Ovary (tissue), 3 donors: ENCODE measurements at regions not wholly inside any gene's neighbourhood (a gene's known extent, or its start where the extent isn't known, plus 50 kb on each side); places are given as distances from the start of the nearest gene placed in this dataset.

Experiments used
- CTCF ChIP-seq, 3 donors: fragments of 450-650 bp in 2 of 3; fragments of 200-600 bp in 1 of 3; IDR thresholded peaks; one replicate each; pipeline versions ENCODE4 v1.5.1 to v1.8.0; 2016 to 2022; ENCODE audit warnings: antibody characterized with exemption in 3 of 3, mild to moderate bottlenecking in 1 of 3
- POLR2A ChIP-seq: fragments of 450-650 bp; IDR thresholded peaks from one replicate; pipeline ENCODE4 v1.6.1; 2017; ENCODE audit warnings: antibody characterized with exemption, mild to moderate bottlenecking, moderate library complexity
- donor health status: DM: no; HTN: no; CAD: no.

- TF ChIP-seq CTCF (IDR thresholded peaks at IDR 0.05) = no peak
- no peak for TF ChIP-seq POLR2A
Measured at GRCh38 chr2:239461291-239462190, 60.7 kb upstream of the HDAC4 start.
